Kidney (tissue), 13 donors: ENCODE measurements at regions not wholly inside any gene's neighbourhood (a gene's known extent, or its start where the extent isn't known, plus 50 kb on each side); places are given as distances from the start of the nearest gene placed in this dataset.

Experiments used
- DNase-seq, 5 donors: peaks; one replicate each; pipeline ENCODE4 v3.0.0-alpha.2; 2013 to 2020
- FAIRE-seq: peaks from 2 replicates; lab custom pipeline; 2012; peaks lifted over from hg19 to GRCh38; lab: Jason Lieb, UNC
- H3K27ac ChIP-seq, 2 donors: one replicate each; pipeline ENCODE4 v1.7.0; 2013; ENCODE audit warnings: low read depth in 2 of 2, low read length in 2 of 2, inconsistent platforms in 1 of 2
- H3K27me3 ChIP-seq: one replicate; pipeline ENCODE4 v1.7.1; 2013; ENCODE audit warnings: low read length, inconsistent platforms; ENCODE audit not compliant: control insufficient read depth, insufficient read depth
- H3K36me3 ChIP-seq, 3 donors: one replicate each; pipeline versions ENCODE4 v1.7.0 to v1.7.1; 2013; ENCODE audit warnings: low read length in 3 of 3, control low read depth in 1 of 3, inconsistent platforms in 1 of 3; ENCODE audit not compliant: insufficient read depth in 3 of 3, control insufficient read depth in 2 of 3
- H3K4me1 ChIP-seq, 3 donors: one replicate each; pipeline versions ENCODE4 v1.7.0 to v1.7.1; 2013; ENCODE audit warnings: low read length in 3 of 3, inconsistent platforms in 1 of 3, low read depth in 1 of 3; ENCODE audit not compliant: control insufficient read depth in 2 of 3, insufficient read depth in 2 of 3
- H3K4me3 ChIP-seq, 3 donors: one replicate each; pipeline versions ENCODE4 v1.7.0 to v1.8.1; 2013; ENCODE audit warnings: low read length in 3 of 3, control low read depth in 1 of 3, inconsistent platforms in 1 of 3
- H3K9ac ChIP-seq, 3 donors: one replicate each; pipeline versions ENCODE4 v1.7.0 to v1.7.1; 2013; ENCODE audit warnings: low read length in 3 of 3, control low read depth in 1 of 3, inconsistent platforms in 1 of 3
- H3K9me3 ChIP-seq, 3 donors: one replicate each; pipeline versions ENCODE4 v1.7.0 to v1.7.1; 2013; ENCODE audit warnings: low read length in 3 of 3, control low read depth in 1 of 3, inconsistent platforms in 1 of 3; ENCODE audit not compliant: control insufficient read depth in 2 of 3, insufficient read depth in 1 of 3
- intact Hi-C: fragments of 100-400 bp; cut with DNase I; formaldehyde crosslinking; loops from one replicate; pipeline ENCODE4 v1.11.1; 2022
- TF ChIP-seq, protein P1 (sequence below): IDR thresholded peaks from 3 replicates; pipeline ENCODE4 v1.5.1; 2012; ENCODE audit warnings: mild to moderate bottlenecking, moderate library complexity, borderline replicate concordance; ENCODE audit not compliant: insufficient read depth; ENCODE audit errors: extremely low read depth
- donor health status: control.
- donor health status: control.
- donor health status: control.
- donor health status: control.
- donor health status: control.
- donor health status: DM: yes; HTN: yes; CAD: no.
- donor health status: Normal renal cell carcinoma (clear cell type).

DNA sequence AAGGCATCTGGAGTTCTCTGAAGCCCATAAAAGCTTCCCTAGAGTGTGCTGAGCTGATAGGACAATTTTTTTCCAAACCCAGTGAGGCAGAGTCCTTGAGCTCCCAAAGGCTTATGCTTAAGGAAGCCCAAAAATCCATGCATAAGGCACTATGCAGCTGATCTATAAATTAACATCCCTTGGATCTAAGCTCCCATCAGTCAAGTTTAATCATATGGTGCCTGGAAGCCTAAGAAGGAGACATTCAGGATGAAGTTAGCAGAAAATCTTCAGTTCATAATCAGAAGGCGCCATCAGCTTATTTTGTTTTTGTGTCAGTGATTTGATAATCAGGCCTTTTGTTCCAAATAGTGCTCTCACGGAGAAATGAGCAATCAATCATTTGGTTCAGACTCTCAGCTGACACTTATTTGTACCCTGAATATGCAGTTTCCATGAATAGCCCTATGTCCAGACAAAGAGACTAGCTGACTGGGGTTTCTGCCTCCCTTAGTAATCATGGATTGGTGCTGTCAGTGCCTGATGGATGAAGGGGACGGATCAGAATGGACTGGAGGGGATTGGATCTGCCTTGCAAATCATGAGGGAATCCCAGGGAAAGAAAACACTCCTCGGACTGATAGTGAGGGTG, 464.8 kb upstream of the RGPD4 start:
- TF ChIP-seq, protein P1, sequence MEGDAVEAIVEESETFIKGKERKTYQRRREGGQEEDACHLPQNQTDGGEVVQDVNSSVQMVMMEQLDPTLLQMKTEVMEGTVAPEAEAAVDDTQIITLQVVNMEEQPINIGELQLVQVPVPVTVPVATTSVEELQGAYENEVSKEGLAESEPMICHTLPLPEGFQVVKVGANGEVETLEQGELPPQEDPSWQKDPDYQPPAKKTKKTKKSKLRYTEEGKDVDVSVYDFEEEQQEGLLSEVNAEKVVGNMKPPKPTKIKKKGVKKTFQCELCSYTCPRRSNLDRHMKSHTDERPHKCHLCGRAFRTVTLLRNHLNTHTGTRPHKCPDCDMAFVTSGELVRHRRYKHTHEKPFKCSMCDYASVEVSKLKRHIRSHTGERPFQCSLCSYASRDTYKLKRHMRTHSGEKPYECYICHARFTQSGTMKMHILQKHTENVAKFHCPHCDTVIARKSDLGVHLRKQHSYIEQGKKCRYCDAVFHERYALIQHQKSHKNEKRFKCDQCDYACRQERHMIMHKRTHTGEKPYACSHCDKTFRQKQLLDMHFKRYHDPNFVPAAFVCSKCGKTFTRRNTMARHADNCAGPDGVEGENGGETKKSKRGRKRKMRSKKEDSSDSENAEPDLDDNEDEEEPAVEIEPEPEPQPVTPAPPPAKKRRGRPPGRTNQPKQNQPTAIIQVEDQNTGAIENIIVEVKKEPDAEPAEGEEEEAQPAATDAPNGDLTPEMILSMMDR: no peak
- no peak for DNase-seq
- FAIRE-seq: no peak
- Histone ChIP-seq H3K9me3 (no peaks in the 10 kb centered on the region), H3K27ac (no peak overlapping the region), H3K27me3 (no peaks in the 10 kb centered on the region), H3K36me3 (no peaks in the 10 kb centered on the region), H3K9ac (no peak overlapping the region), H3K4me1 (no peaks in the 10 kb centered on the region), H3K4me3 (no peak overlapping the region)
- intact Hi-C loops: no loop called here

DNA sequence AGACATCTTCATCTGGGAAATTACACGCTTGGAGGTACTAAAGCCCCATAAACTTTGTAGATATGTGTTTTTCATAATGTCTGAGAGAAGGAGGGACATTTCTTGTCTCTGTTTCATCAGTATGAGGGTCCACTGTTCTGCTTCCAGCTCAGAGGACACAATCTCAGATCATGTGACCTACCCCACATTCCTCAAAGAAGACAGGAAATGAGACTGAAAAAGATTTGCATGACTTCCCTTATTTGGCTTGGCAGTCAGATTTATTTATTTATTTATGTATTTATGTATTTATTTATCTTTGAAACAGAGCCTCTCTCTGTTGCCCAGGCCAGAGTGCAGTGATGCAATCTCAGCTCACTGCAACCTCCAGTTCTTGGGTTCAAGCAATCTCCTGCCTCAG, 463.7 kb upstream of the RGPD4 start:
- Histone ChIP-seq H3K27ac (no peak overlapping the region), H3K36me3 (no peaks in the 10 kb centered on the region), H3K9me3 (no peaks in the 10 kb centered on the region), H3K4me1 (no peaks in the 10 kb centered on the region), H3K27me3 (no peaks in the 10 kb centered on the region), H3K4me3 (no peak overlapping the region), H3K9ac (no peak overlapping the region)
- TF ChIP-seq, protein P1: no peak
- no peak for FAIRE-seq
- intact Hi-C loops: no loop called here
- DNase-seq: peak in 2 of 5 donors; percentile 5 to 13

DNA sequence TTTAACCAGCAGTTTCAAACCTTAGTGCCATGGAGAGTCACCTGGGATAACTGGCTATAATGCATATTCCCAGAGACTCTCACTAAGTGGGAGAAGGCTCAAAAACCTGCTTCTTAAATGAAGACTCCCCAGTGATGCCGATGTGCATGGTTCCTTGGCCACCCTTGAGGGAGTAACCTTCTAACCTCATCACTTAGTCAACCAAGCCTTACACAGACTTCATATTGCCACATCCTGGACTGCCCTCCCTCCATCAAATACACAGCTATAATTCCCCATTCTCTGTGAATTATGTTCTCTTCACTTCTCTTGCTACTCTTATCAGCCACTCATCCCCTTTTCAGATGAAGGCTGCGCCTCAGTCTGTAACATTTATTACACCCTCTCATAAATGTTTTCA, 462.9 kb upstream of the RGPD4 start:
- H3K9ac ChIP-seq: no peak overlapping the region
- no peak overlapping the region for H3K27ac ChIP-seq
- H3K4me1 ChIP-seq: no peaks in the 10 kb centered on the region
- no peak for FAIRE-seq
- DNase-seq: no peak
- H3K36me3 ChIP-seq: no peaks in the 10 kb centered on the region
- TF ChIP-seq, protein P1: no peak
- intact Hi-C loops: no loop called here
- peak overlapping the region in 1 of 3 donors; percentile 29 for H3K4me3 ChIP-seq
- no peaks in the 10 kb centered on the region for H3K9me3 ChIP-seq
- no peaks in the 10 kb centered on the region for H3K27me3 ChIP-seq

- intact Hi-C loops: no loop called here
- H3K36me3 ChIP-seq: no peaks in the 10 kb centered on the region
- no peaks in the 10 kb centered on the region for H3K27me3 ChIP-seq
- no peaks in the 10 kb centered on the region for H3K9me3 ChIP-seq
- TF ChIP-seq, protein P1: no peak
- no peak overlapping the region for H3K27ac ChIP-seq
- no peak for DNase-seq
- no peak overlapping the region for H3K9ac ChIP-seq
- peak overlapping the region in 1 of 3 donors; percentile 29 for H3K4me3 ChIP-seq
- FAIRE-seq: no peak
- H3K4me1 ChIP-seq: no peaks in the 10 kb centered on the region
Observed at GRCh38 chr2:107364361-107364950, 462.2 kb upstream of the RGPD4 start.
